EH (cell line): ENCODE measurements at regions not wholly inside any gene's neighbourhood (a gene's known extent, or its start where the extent isn't known, plus 50 kb on each side); places are given as distances from the start of the nearest gene placed in this dataset.

ENCODE experiments used
- DNase-seq: peaks from one replicate; pipeline ENCODE4 v3.0.0-alpha.2; 2015; ENCODE audit warnings: low read depth

GRCh38 chr1:184279911-184280458 is 106.8 kb upstream of the C1orf21 start:
- DNase-seq, result no peak

- peak; percentile 96 for DNase-seq
Measured at GRCh38 chr1:184283999-184284398, 102.8 kb upstream of the C1orf21 start.

- DNase-seq, result no peak
Measured at GRCh38 chr1:184284900-184285299, 101.9 kb upstream of the C1orf21 start.

GRCh38 chr1:184285401-184286087 is 101.3 kb upstream of the C1orf21 start:
- DNase-seq, result no peak

- DNase-seq, result no peak
Measured at GRCh38 chr1:184287001-184287400, 99.8 kb upstream of the C1orf21 start.

GRCh38 chr1:184289825-184290550 is 96.8 kb upstream of the C1orf21 start:
- DNase-seq, result no peak

- DNase-seq, result peak; percentile 55
Measured at GRCh38 chr1:184291701-184292100, 95.1 kb upstream of the C1orf21 start.

GRCh38 chr1:184292101-184292500 is 94.7 kb upstream of the C1orf21 start:
- DNase-seq, result no peak

GRCh38 chr1:184294101-184294500 is 92.7 kb upstream of the C1orf21 start:
- no peak for DNase-seq

GRCh38 chr1:184296466-184297243 is 90.2 kb upstream of the C1orf21 start:
- peak; percentile 96 for DNase-seq

- no peak for DNase-seq
Measured at GRCh38 chr1:184297244-184297750, 89.5 kb upstream of the C1orf21 start.

GRCh38 chr1:184298440-184299405 is 88.1 kb upstream of the C1orf21 start:
- peak; percentile 52 for DNase-seq

GRCh38 chr1:184299406-184299790 is 87.4 kb upstream of the C1orf21 start:
- peak; percentile 96 for DNase-seq

- DNase-seq, result no peak
Measured at GRCh38 chr1:184299796-184300195, 87.0 kb upstream of the C1orf21 start.

GRCh38 chr1:184300446-184300845 is 86.4 kb upstream of the C1orf21 start:
- peak; percentile 71 for DNase-seq

GRCh38 chr1:184301227-184301626 is 85.6 kb upstream of the C1orf21 start:
- DNase-seq, result no peak

GRCh38 chr1:184302346-184302745 is 84.5 kb upstream of the C1orf21 start:
- no peak for DNase-seq

GRCh38 chr1:184310157-184310819 is 76.5 kb upstream of the C1orf21 start:
- DNase-seq, result no peak

GRCh38 chr1:184311580-184311979 is 75.2 kb upstream of the C1orf21 start:
- DNase-seq, result no peak

GRCh38 chr1:184315254-184315653 is 71.6 kb upstream of the C1orf21 start:
- DNase-seq, result peak; percentile 86

- DNase-seq, result no peak
Measured at GRCh38 chr1:184319879-184320278, 67.0 kb upstream of the C1orf21 start.
